H1 (cell line): ENCODE measurements at regions not wholly inside any gene's neighbourhood (a gene's known extent, or its start where the extent isn't known, plus 50 kb on each side); places are given as distances from the start of the nearest gene placed in this dataset.

Experiments used
- CTCF ChIA-PET: fragments of 300-600 bp; sonication (Branson Sonifier 250); formaldehyde crosslinking; loops from one replicate; lab custom pipeline; 2021; ENCODE audit not compliant: partially characterized antibody; lab: Charles Lee
- POLR2A ChIA-PET: fragments of 300-600 bp; sonication (Branson Sonifier 250); formaldehyde crosslinking; loops from one replicate; lab custom pipeline; 2021; ENCODE audit warnings: inconsistent platforms; ENCODE audit not compliant: partially characterized antibody; lab: Charles Lee
- DNase-seq, 2 experiments: peaks; one replicate each; pipeline versions ENCODE4 v3.0.0 to v3.0.0-alpha.2; 2010 to 2022; ENCODE audit warnings: low spot score in 2 of 2, low read depth in 1 of 2, mixed read lengths in 1 of 2
- FAIRE-seq: peaks from 2 replicates; lab custom pipeline; 2011; peaks lifted over from hg19 to GRCh38; lab: Jason Lieb, UNC
- H2AFZ ChIP-seq: 2 replicates; pipeline ENCODE4 v1.8.1; 2012; ENCODE audit warnings: low read length, inconsistent platforms
- H2AK5ac ChIP-seq: 2 replicates; pipeline ENCODE4 v1.6.1; 2013; ENCODE audit warnings: low read depth, low read length
- H2BK120ac ChIP-seq: replicated peaks from 2 replicates; pipeline ENCODE3; 2013; ENCODE audit warnings: low read depth, low read length, inconsistent platforms
- H2BK12ac ChIP-seq: 2 replicates; pipeline ENCODE4 v1.6.1; 2013; ENCODE audit warnings: low read depth, low read length
- H2BK15ac ChIP-seq: 2 replicates; pipeline ENCODE4 v1.6.1; 2013; ENCODE audit warnings: low read length
- H2BK20ac ChIP-seq: 2 replicates; pipeline ENCODE4 v1.6.1; 2013; ENCODE audit warnings: low read length
- H2BK5ac ChIP-seq: 2 replicates; pipeline ENCODE4 v1.6.1; 2013; ENCODE audit warnings: low read depth, low read length
- H3K14ac ChIP-seq: 2 replicates; pipeline ENCODE4 v1.6.1; 2013; ENCODE audit warnings: inconsistent platforms; ENCODE audit not compliant: insufficient read length
- H3K18ac ChIP-seq: 2 replicates; pipeline ENCODE4 v1.6.1; 2013; ENCODE audit warnings: low read length; ENCODE audit errors: extremely low read depth
- H3K23ac ChIP-seq: 2 replicates; pipeline ENCODE4 v1.6.1; 2013; ENCODE audit warnings: inconsistent platforms; ENCODE audit not compliant: insufficient read length
- H3K23me2 ChIP-seq: 2 replicates; pipeline ENCODE4 v1.6.1; 2013; ENCODE audit warnings: low read depth, low read length
- H3K27ac ChIP-seq: 2 replicates; pipeline ENCODE4 v1.6.1; 2011; ENCODE audit warnings: low read depth, low read length, inconsistent platforms
- H3K27me3 ChIP-seq, 4 experiments: replicated peaks in 1 of 4; 1 replicate in 1 of 4; 2 replicates in 3 of 4; pipeline versions ENCODE4 v1.6.1 to v1.8.1; 2011 to 2013; ENCODE audit warnings: low read length in 3 of 4, mild to moderate bottlenecking in 3 of 4, inconsistent platforms in 2 of 4, mixed read lengths in 2 of 4, moderate library complexity in 1 of 4; ENCODE audit not compliant: control insufficient read depth in 3 of 4, insufficient read depth in 3 of 4; ENCODE audit errors: extremely low read depth in 1 of 4
- H3K36me3 ChIP-seq, 4 experiments: 2 replicates each; pipeline versions ENCODE4 v1.6.1 to v1.8.1; 2011 to 2013; ENCODE audit warnings: mild to moderate bottlenecking in 4 of 4, low read length in 3 of 4, moderate library complexity in 2 of 4, control low read depth in 1 of 4, inconsistent platforms in 1 of 4; ENCODE audit not compliant: insufficient read depth in 4 of 4, control insufficient read depth in 2 of 4
- H3K4ac ChIP-seq: replicated peaks from 2 replicates; pipeline ENCODE3; 2013; ENCODE audit warnings: low read length, low read depth, mixed read lengths, inconsistent platforms; ENCODE audit not compliant: insufficient read length
- H3K4me1 ChIP-seq, 4 experiments: replicated peaks in 1 of 4; 1 replicate in 1 of 4; 2 replicates in 3 of 4; pipeline versions ENCODE4 v1.6.1 to v1.8.1; 2011 to 2013; ENCODE audit warnings: low read length in 3 of 4, inconsistent platforms in 2 of 4, mixed read lengths in 1 of 4; ENCODE audit not compliant: insufficient read depth in 4 of 4, control insufficient read depth in 3 of 4
- H3K4me2 ChIP-seq, 2 experiments: 2 replicates each; pipeline versions ENCODE4 v1.6.1 to v1.8.1; 2011 to 2013; ENCODE audit warnings: low read depth in 2 of 2, low read length in 2 of 2, control low read depth in 1 of 2, inconsistent platforms in 1 of 2, mild to moderate bottlenecking in 1 of 2; ENCODE audit not compliant: insufficient read depth in 1 of 2
- H3K4me3 ChIP-seq, 4 experiments: fragments of 200-600, 300-600 bp in 1 of 4; sonication (generic), shearing (Covaris generic), sonication (Bioruptor Twin) in 1 of 4; 2 replicates each; pipeline versions ENCODE4 v1.5.1 to v1.8.1; 2011 to 2016; ENCODE audit warnings: low read length in 4 of 4, low read depth in 3 of 4, control low read depth in 2 of 4, inconsistent platforms in 2 of 4, mild to moderate bottlenecking in 2 of 4, mixed read lengths in 1 of 4, moderate library complexity in 1 of 4; ENCODE audit not compliant: insufficient read depth in 2 of 4; ENCODE audit errors: extremely low read depth in 1 of 4
- H3K56ac ChIP-seq: replicated peaks from 2 replicates; pipeline ENCODE3; 2013; ENCODE audit warnings: low read depth, mild to moderate bottlenecking, mixed read lengths, low read length, inconsistent platforms; ENCODE audit not compliant: insufficient read length
- H3K79me1 ChIP-seq: 2 replicates; pipeline ENCODE4 v1.6.1; 2013; ENCODE audit warnings: low read depth, low read length, control low read depth
- H3K79me2 ChIP-seq, 2 experiments: 2 replicates each; pipeline versions ENCODE4 v1.6.1 to v1.8.1; 2012 to 2013; ENCODE audit warnings: low read length in 2 of 2, mild to moderate bottlenecking in 2 of 2, inconsistent platforms in 1 of 2; ENCODE audit not compliant: insufficient read depth in 2 of 2, control insufficient read depth in 1 of 2
- H3K9ac ChIP-seq, 4 experiments: replicated peaks in 1 of 4; 1 replicate in 1 of 4; 2 replicates in 3 of 4; pipeline versions ENCODE4 v1.6.1 to v1.8.1; 2011 to 2013; ENCODE audit warnings: low read depth in 3 of 4, low read length in 3 of 4, control low read depth in 2 of 4, mild to moderate bottlenecking in 2 of 4, moderate library complexity in 2 of 4, inconsistent platforms in 1 of 4; ENCODE audit errors: extremely low read depth in 1 of 4
- H3K9me3 ChIP-seq, 2 experiments: 2 replicates each; pipeline versions ENCODE4 v1.6.1 to v1.8.1; 2012 to 2013; ENCODE audit warnings: mild to moderate bottlenecking in 2 of 2, moderate library complexity in 2 of 2, control low read depth in 1 of 2, inconsistent platforms in 1 of 2, low read depth in 1 of 2, low read length in 1 of 2, mixed read lengths in 1 of 2; ENCODE audit not compliant: insufficient read depth in 2 of 2
- H4K20me1 ChIP-seq, 2 experiments: replicated peaks in 1 of 2; 2 replicates each; pipeline versions ENCODE3 to v1.8.1; 2011 to 2013; ENCODE audit warnings: inconsistent platforms in 2 of 2, low read length in 2 of 2, mild to moderate bottlenecking in 1 of 2; ENCODE audit not compliant: insufficient read depth in 2 of 2, control insufficient read depth in 1 of 2
- H4K5ac ChIP-seq: 2 replicates; pipeline ENCODE4 v1.6.1; 2013; ENCODE audit warnings: low read length, low read depth, mixed read lengths, inconsistent platforms; ENCODE audit not compliant: insufficient read length
- H4K8ac ChIP-seq: 2 replicates; pipeline ENCODE4 v1.8.0; 2013; ENCODE audit warnings: mild to moderate bottlenecking, moderate library complexity, low read length, inconsistent platforms; ENCODE audit not compliant: insufficient read depth; ENCODE audit errors: extremely low read depth
- H4K91ac ChIP-seq: replicated peaks from 2 replicates; pipeline ENCODE3; 2013; ENCODE audit warnings: low read length, mixed read lengths, inconsistent platforms; ENCODE audit not compliant: insufficient read length
- BCL11A ChIP-seq, 2 experiments: IDR thresholded peaks; one replicate each; pipeline ENCODE4 v1.6.1; 2011; ENCODE audit warnings: low read depth in 2 of 2, low read length in 2 of 2, mild to moderate bottlenecking in 2 of 2
- CEBPB ChIP-seq: IDR thresholded peaks from 2 replicates; pipeline ENCODE4 v1.6.1; 2012; ENCODE audit warnings: low read depth, low read length
- CTBP2 ChIP-seq: IDR thresholded peaks from 2 replicates; pipeline ENCODE4 v1.7.0; 2011; ENCODE audit warnings: borderline replicate concordance, mild to moderate bottlenecking, moderate library complexity, mixed read lengths, low read length; ENCODE audit not compliant: insufficient read depth, insufficient read length
- EZH2 ChIP-seq: fragments of 200-600 bp; sonication (generic); IDR thresholded peaks from 2 replicates; pipeline ENCODE4 v1.7.1; 2012; ENCODE audit warnings: low read depth, mild to moderate bottlenecking, moderate library complexity, low read length, inconsistent platforms; ENCODE audit not compliant: severe bottlenecking
- GTF2F1 ChIP-seq: IDR thresholded peaks from 2 replicates; pipeline ENCODE4 v1.6.1; 2012; ENCODE audit warnings: low read depth, low read length, improper control_type of control experiment, borderline replicate concordance
- NANOG ChIP-seq: IDR thresholded peaks from 2 replicates; pipeline ENCODE4 v1.6.1; 2011; ENCODE audit warnings: low read length, low read depth, mild to moderate bottlenecking, inconsistent platforms; ENCODE audit not compliant: insufficient read depth, poor library complexity, severe bottlenecking
- RAD21 ChIP-seq, 2 experiments: IDR thresholded peaks in 1 of 2; conservative IDR thresholded peaks in 1 of 2; 2 replicates each; pipeline ENCODE4 v1.6.1; 2011; ENCODE audit warnings: low read depth in 2 of 2, low read length in 2 of 2, improper control_type of control experiment in 1 of 2, inconsistent platforms in 1 of 2, mild to moderate bottlenecking in 1 of 2, moderate library complexity in 1 of 2
- RNF2 ChIP-seq: fragments of 200-900, 300-1000 bp; sonication (generic); IDR thresholded peaks from 2 replicates; pipeline ENCODE4 v1.7.1; 2016; ENCODE audit warnings: borderline replicate concordance, low read depth, mild to moderate bottlenecking, antibody characterized with exemption, low read length; ENCODE audit not compliant: poor library complexity, severe bottlenecking; ENCODE audit errors: missing control alignments
- SAP30 ChIP-seq: fragments of 300-600 bp; sonication (generic); IDR thresholded peaks from 2 replicates; pipeline ENCODE4 v1.7.1; 2012; ENCODE audit warnings: low read length, moderate library complexity, mild to moderate bottlenecking, inconsistent platforms; ENCODE audit not compliant: insufficient read depth, insufficient replicate concordance
- SRF ChIP-seq: IDR thresholded peaks from 2 replicates; pipeline ENCODE4 v1.6.1; 2011; ENCODE audit warnings: mild to moderate bottlenecking, low read depth, low read length, moderate library complexity
- TEAD4 ChIP-seq: IDR thresholded peaks from 2 replicates; pipeline ENCODE4 v1.6.1; 2012; ENCODE audit warnings: low read depth, low read length, inconsistent platforms, mixed read lengths
- TF ChIP-seq, protein P1 (sequence below), 3 experiments: IDR thresholded peaks; 1 replicate in 2 of 3; 2 replicates in 1 of 3; pipeline versions ENCODE4 v1.5.1 to v1.6.1; 2011; ENCODE audit warnings: low read length in 3 of 3, mild to moderate bottlenecking in 3 of 3, inconsistent platforms in 2 of 3, low read depth in 1 of 3, moderate library complexity in 1 of 3; ENCODE audit not compliant: insufficient read depth in 1 of 3; ENCODE audit errors: control extremely low read depth in 1 of 3

DNA sequence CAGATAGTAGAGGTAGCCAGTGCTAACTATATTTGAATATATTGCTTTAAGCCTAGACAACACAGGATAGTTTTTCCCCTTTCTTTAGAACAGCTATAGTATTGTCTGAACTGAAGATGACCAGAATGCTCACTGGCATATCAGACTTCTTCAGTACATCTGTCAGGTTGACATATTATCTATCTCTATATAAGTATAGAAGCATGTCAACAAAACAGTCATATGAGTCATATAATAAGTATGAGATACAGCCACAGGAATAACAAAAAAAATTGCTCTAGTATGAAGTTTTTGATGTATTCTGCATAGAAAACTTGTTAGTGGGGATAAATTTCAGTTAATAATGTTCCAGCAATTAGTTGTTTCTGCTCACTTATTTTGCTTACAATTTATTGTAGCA, 767.7 kb downstream of the LRFN5 start:
- H2BK12ac ChIP-seq: no peak overlapping the region
- DNase-seq (no peak), FAIRE-seq (no peak)
- no peak overlapping the region for H4K5ac ChIP-seq
- no peak overlapping the region for H3K23ac ChIP-seq
- H3K18ac ChIP-seq: no peak overlapping the region
- no peaks in the 10 kb centered on the region for H3K9me3 ChIP-seq
- no peaks in the 10 kb centered on the region for H3K79me1 ChIP-seq
- ChIA-PET CTCF (interaction anchor here (0.9 kb wide), 1 partner anchor 8 kb away, joined by 3 read pairs; no protein-coding TSS in a partner anchor), POLR2A (no interaction called here)
- no peak overlapping the region for H3K4ac ChIP-seq
- H4K8ac ChIP-seq: no peak overlapping the region
- no peak overlapping the region for H3K4me3 ChIP-seq
- no peak overlapping the region for H3K9ac ChIP-seq
- no peaks in the 10 kb centered on the region for H3K79me2 ChIP-seq
- no peak overlapping the region for H3K56ac ChIP-seq
- H3K4me2 ChIP-seq: no peak overlapping the region
- no peak overlapping the region for H2AK5ac ChIP-seq
- H3K4me1 ChIP-seq: no peaks in the 10 kb centered on the region
- no peaks in the 10 kb centered on the region for H3K27me3 ChIP-seq
- no peaks in the 10 kb centered on the region for H3K23me2 ChIP-seq
- H3K14ac ChIP-seq: no peak overlapping the region
- H4K20me1 ChIP-seq: no peaks in the 10 kb centered on the region
- no peak overlapping the region for H2BK20ac ChIP-seq
- no peak overlapping the region for H4K91ac ChIP-seq
- H2BK5ac ChIP-seq: no peak overlapping the region
- no peak overlapping the region for H3K27ac ChIP-seq
- H3K36me3 ChIP-seq: no peaks in the 10 kb centered on the region
- no peak overlapping the region for H2BK15ac ChIP-seq
- H2BK120ac ChIP-seq: no peak overlapping the region
- H2AFZ ChIP-seq: no peak overlapping the region
- TF ChIP-seq BCL11A (IDR thresholded peaks at IDR 0.05; ENCODE audit: low read depth in 2 of 2, low read length in 2 of 2) (no peak), TEAD4 (no peak), SAP30 (no peak), RNF2 (no peak), SRF (no peak), EZH2 (no peak), RAD21 (IDR thresholded peaks at IDR 0.05 in 1 of 2, conservative IDR thresholded peaks at IDR 0.05 in 1 of 2; ENCODE audit: low read depth in 2 of 2, low read length in 2 of 2) (no peak), CEBPB (no peak), CTBP2 (no peak), GTF2F1 (no peak), NANOG (no peak)
- TF ChIP-seq, protein P1, sequence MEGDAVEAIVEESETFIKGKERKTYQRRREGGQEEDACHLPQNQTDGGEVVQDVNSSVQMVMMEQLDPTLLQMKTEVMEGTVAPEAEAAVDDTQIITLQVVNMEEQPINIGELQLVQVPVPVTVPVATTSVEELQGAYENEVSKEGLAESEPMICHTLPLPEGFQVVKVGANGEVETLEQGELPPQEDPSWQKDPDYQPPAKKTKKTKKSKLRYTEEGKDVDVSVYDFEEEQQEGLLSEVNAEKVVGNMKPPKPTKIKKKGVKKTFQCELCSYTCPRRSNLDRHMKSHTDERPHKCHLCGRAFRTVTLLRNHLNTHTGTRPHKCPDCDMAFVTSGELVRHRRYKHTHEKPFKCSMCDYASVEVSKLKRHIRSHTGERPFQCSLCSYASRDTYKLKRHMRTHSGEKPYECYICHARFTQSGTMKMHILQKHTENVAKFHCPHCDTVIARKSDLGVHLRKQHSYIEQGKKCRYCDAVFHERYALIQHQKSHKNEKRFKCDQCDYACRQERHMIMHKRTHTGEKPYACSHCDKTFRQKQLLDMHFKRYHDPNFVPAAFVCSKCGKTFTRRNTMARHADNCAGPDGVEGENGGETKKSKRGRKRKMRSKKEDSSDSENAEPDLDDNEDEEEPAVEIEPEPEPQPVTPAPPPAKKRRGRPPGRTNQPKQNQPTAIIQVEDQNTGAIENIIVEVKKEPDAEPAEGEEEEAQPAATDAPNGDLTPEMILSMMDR (IDR thresholded peaks at IDR 0.05; ENCODE audit: control extremely low read depth in 1 of 3, insufficient read depth in 1 of 3, low read depth in 1 of 3, low read length in 3 of 3): no peak
